H1 (cell line): ENCODE measurements at regions not wholly inside any gene's neighbourhood (a gene's known extent, or its start where the extent isn't known, plus 50 kb on each side); places are given as distances from the start of the nearest gene placed in this dataset.

Source experiments
- CHD1 ChIP-seq: IDR thresholded peaks from 2 replicates; pipeline ENCODE4 v1.6.1; 2012; ENCODE audit warnings: low read depth, low read length, improper control_type of control experiment
- CHD7 ChIP-seq: fragments of 300-600 bp; sonication (generic); IDR thresholded peaks from 2 replicates; pipeline ENCODE4 v1.7.1; 2012; ENCODE audit warnings: low read length, moderate library complexity, mild to moderate bottlenecking, inconsistent platforms; ENCODE audit not compliant: insufficient replicate concordance
- GTF2F1 ChIP-seq: IDR thresholded peaks from 2 replicates; pipeline ENCODE4 v1.6.1; 2012; ENCODE audit warnings: low read depth, low read length, improper control_type of control experiment, borderline replicate concordance
- KDM1A ChIP-seq: fragments of 200-600, 300-600 bp; sonication (generic); IDR thresholded peaks from 2 replicates; pipeline ENCODE4 v1.7.1; 2016; ENCODE audit warnings: mild to moderate bottlenecking, low read length, borderline replicate concordance
- KDM4A ChIP-seq: IDR thresholded peaks from one replicate; pipeline ENCODE4 v1.7.1; 2012; ENCODE audit warnings: low read depth, mild to moderate bottlenecking, moderate library complexity, low read length, inconsistent platforms; ENCODE audit not compliant: severe bottlenecking
- POLR2A ChIP-seq, 2 experiments: IDR thresholded peaks; 1 replicate in 1 of 2; 2 replicates in 1 of 2; pipeline ENCODE4 v1.6.1; 2011; ENCODE audit warnings: low read depth in 2 of 2, low read length in 2 of 2, mild to moderate bottlenecking in 2 of 2; ENCODE audit errors: control extremely low read depth in 1 of 2
- RAD21 ChIP-seq, 2 experiments: IDR thresholded peaks in 1 of 2; conservative IDR thresholded peaks in 1 of 2; 2 replicates each; pipeline ENCODE4 v1.6.1; 2011; ENCODE audit warnings: low read depth in 2 of 2, low read length in 2 of 2, improper control_type of control experiment in 1 of 2, inconsistent platforms in 1 of 2, mild to moderate bottlenecking in 1 of 2, moderate library complexity in 1 of 2
- RFX5 ChIP-seq: IDR thresholded peaks from 2 replicates; pipeline ENCODE4 v1.6.1; 2011; ENCODE audit warnings: low read depth, low read length, improper control_type of control experiment, borderline replicate concordance
- SP4 ChIP-seq: IDR thresholded peaks from 2 replicates; pipeline ENCODE4 v1.6.1; 2012; ENCODE audit warnings: low read length, inconsistent platforms

DNA sequence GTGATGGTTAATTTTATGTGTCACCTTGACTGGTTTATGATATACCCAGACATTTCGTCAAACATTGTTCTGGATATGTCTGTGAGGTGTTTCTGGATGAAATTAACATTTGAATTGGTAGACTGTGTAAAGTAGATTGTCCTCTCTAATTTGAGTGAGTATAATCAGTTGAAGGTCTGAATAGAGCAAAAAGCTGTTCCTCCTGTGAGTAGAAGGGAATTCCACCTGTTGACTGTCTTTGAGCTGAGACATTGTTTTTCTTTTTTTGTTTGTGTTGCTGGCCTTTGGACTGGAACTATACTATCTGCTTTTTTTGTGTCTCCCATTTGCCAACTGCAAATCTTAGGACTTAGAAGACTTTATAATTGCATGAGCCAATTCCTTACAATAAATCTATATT lies 920.9 kb upstream of the LRFN5 start (continued):
- TF ChIP-seq CHD7 (no peak), RAD21 (IDR thresholded peaks at IDR 0.05 in 1 of 2, conservative IDR thresholded peaks at IDR 0.05 in 1 of 2; ENCODE audit: low read depth in 2 of 2, low read length in 2 of 2) (no peak), KDM1A (no peak), RFX5 (no peak), CHD1 (no peak), POLR2A (IDR thresholded peaks at IDR 0.05; ENCODE audit: control extremely low read depth in 1 of 2, low read depth in 2 of 2, low read length in 2 of 2) (no peak), KDM4A (no peak), SP4 (no peak), GTF2F1 (no peak)
